IMR-90 (cell line): ENCODE measurements at regions not wholly inside any gene's neighbourhood (a gene's known extent, or its start where the extent isn't known, plus 50 kb on each side); places are given as distances from the start of the nearest gene placed in this dataset.

Source experiments
- ATAC-seq: fragments of 200-7000 bp; cut with Tn5 transposase; 2 replicates; pipeline ENCODE4 v1.9.1; 2020; ENCODE audit warnings: low read depth, mild to moderate bottlenecking, moderate library complexity
- BruUV-seq: library from RNA; stranded (reverse); fragments of 400-500 nt; replicated peaks from 2 replicates; lab custom pipeline; 2021; lab: Mats Ljungman, UMichigan
- CTCF ChIA-PET: fragments of 300-600 bp; formaldehyde crosslinking; extraction: SDS; loops from one replicate; lab custom pipeline; 2021; ENCODE audit warnings: antibody characterized with exemption; lab: Yijun Ruan, JAX
- POLR2A ChIA-PET: fragments of 300-600 bp; sonication (Branson Sonifier 250); formaldehyde crosslinking; loops from one replicate; lab custom pipeline; 2022; ENCODE audit warnings: antibody characterized with exemption; ENCODE audit not compliant: unreplicated experiment; lab: Charles Lee
- DNase-seq: peaks from one replicate; pipeline ENCODE4 v3.0.0; 2013
- H2AFZ ChIP-seq: replicated peaks from 2 replicates; pipeline ENCODE3; 2013; ENCODE audit warnings: low read length, mild to moderate bottlenecking; ENCODE audit not compliant: poor library complexity
- H2AK5ac ChIP-seq: 2 replicates; pipeline ENCODE4 v1.6.1; 2013; ENCODE audit warnings: low read depth, low read length, inconsistent platforms
- H2AK9ac ChIP-seq: replicated peaks from 2 replicates; pipeline ENCODE3; 2013; ENCODE audit warnings: mild to moderate bottlenecking, low read depth, low read length, moderate library complexity; ENCODE audit not compliant: poor library complexity
- H2BK120ac ChIP-seq: 2 replicates; pipeline ENCODE4 v1.6.1; 2013; ENCODE audit warnings: low read depth, low read length, inconsistent platforms
- H2BK15ac ChIP-seq: 3 replicates; pipeline ENCODE4 v1.6.1; 2013; ENCODE audit warnings: low read depth, low read length, inconsistent platforms
- H2BK20ac ChIP-seq: 2 replicates; pipeline ENCODE4 v1.6.1; 2013; ENCODE audit warnings: low read depth, mild to moderate bottlenecking, inconsistent platforms, low read length, moderate library complexity
- H2BK5ac ChIP-seq: 2 replicates; pipeline ENCODE4 v1.6.1; 2013; ENCODE audit warnings: mild to moderate bottlenecking, low read depth, low read length, inconsistent platforms; ENCODE audit not compliant: poor library complexity, severe bottlenecking
- H3K14ac ChIP-seq: replicated peaks from 2 replicates; pipeline ENCODE4 v1.6.1; 2013; ENCODE audit warnings: low read depth, low read length, inconsistent platforms
- H3K18ac ChIP-seq: 2 replicates; pipeline ENCODE4 v1.6.1; 2013; ENCODE audit warnings: low read depth, low read length, control low read depth
- H3K23ac ChIP-seq: 2 replicates; pipeline ENCODE4 v1.6.1; 2013; ENCODE audit warnings: low read depth, low read length, inconsistent platforms
- H3K27ac ChIP-seq: 2 replicates; pipeline ENCODE4 v1.5.1; 2013; ENCODE audit warnings: mild to moderate bottlenecking, control low read depth, low read length; ENCODE audit not compliant: insufficient read depth
- H3K27me3 ChIP-seq: 2 replicates; pipeline ENCODE4 v1.6.1; 2013; ENCODE audit warnings: low read length; ENCODE audit not compliant: control insufficient read depth, insufficient read depth
- H3K36me3 ChIP-seq: 2 replicates; pipeline ENCODE4 v1.6.1; 2013; ENCODE audit warnings: low read length, mixed read lengths; ENCODE audit not compliant: control insufficient read depth, insufficient read depth
- H3K4ac ChIP-seq: 2 replicates; pipeline ENCODE4 v1.6.1; 2013; ENCODE audit warnings: low read depth, low read length, inconsistent platforms
- H3K4me1 ChIP-seq: 2 replicates; pipeline ENCODE4 v1.6.1; 2013; ENCODE audit warnings: low read length, mixed read lengths; ENCODE audit not compliant: control insufficient read depth, insufficient read depth
- H3K4me2 ChIP-seq: 2 replicates; pipeline ENCODE4 v1.6.1; 2013; ENCODE audit warnings: low read depth, mild to moderate bottlenecking, control low read depth, low read length, moderate library complexity
- H3K4me3 ChIP-seq: 2 replicates; pipeline ENCODE4 v1.5.1; 2013; ENCODE audit warnings: low read depth, mild to moderate bottlenecking, control low read depth, low read length, moderate library complexity; ENCODE audit not compliant: insufficient read depth
- H3K56ac ChIP-seq: 2 replicates; pipeline ENCODE4 v1.6.1; 2013; ENCODE audit warnings: low read length, inconsistent platforms; ENCODE audit not compliant: insufficient read depth; ENCODE audit errors: extremely low read depth
- H3K79me1 ChIP-seq, 2 experiments: 2 replicates each; pipeline ENCODE4 v1.6.1; 2013; ENCODE audit warnings: low read length in 2 of 2, inconsistent platforms in 1 of 2, low read depth in 1 of 2
- H3K9ac ChIP-seq: 2 replicates; pipeline ENCODE4 v1.6.1; 2013; ENCODE audit warnings: low read depth, low read length, control low read depth
- H3K9me1 ChIP-seq: 2 replicates; pipeline ENCODE4 v1.6.1; 2013; ENCODE audit warnings: low read length, inconsistent platforms; ENCODE audit not compliant: insufficient read depth
- H3K9me3 ChIP-seq: 2 replicates; pipeline ENCODE4 v1.6.1; 2013; ENCODE audit warnings: low read length; ENCODE audit not compliant: control insufficient read depth, insufficient read depth
- H4K20me1 ChIP-seq: 2 replicates; pipeline ENCODE4 v1.6.1; 2013; ENCODE audit warnings: low read length, inconsistent platforms; ENCODE audit not compliant: insufficient read depth
- H4K5ac ChIP-seq: 2 replicates; pipeline ENCODE4 v1.6.1; 2013; ENCODE audit warnings: mild to moderate bottlenecking, low read depth, low read length, control low read depth
- H4K8ac ChIP-seq, 2 experiments: 2 replicates each; pipeline ENCODE4 v1.6.1; 2013; ENCODE audit warnings: low read depth in 2 of 2, low read length in 2 of 2, control low read depth in 1 of 2, inconsistent platforms in 1 of 2
- H4K91ac ChIP-seq: 2 replicates; pipeline ENCODE4 v1.6.1; 2013; ENCODE audit warnings: low read depth, low read length, inconsistent platforms; ENCODE audit not compliant: insufficient read depth
- BHLHE40 ChIP-seq: fragments of 150-350 bp; IDR thresholded peaks from 2 replicates; pipeline ENCODE4 v1.6.1; 2016; ENCODE audit warnings: mild to moderate bottlenecking, low read depth, low read length
- CEBPB ChIP-seq: IDR thresholded peaks from 2 replicates; pipeline ENCODE4 v1.6.1; 2012; ENCODE audit warnings: low read depth, low read length, improper control_type of control experiment
- CHD1 ChIP-seq: IDR thresholded peaks from 2 replicates; pipeline ENCODE4 v1.6.1; 2012; ENCODE audit warnings: low read depth, low read length, improper control_type of control experiment
- ELK1 ChIP-seq: fragments of 150-350 bp; IDR thresholded peaks from 2 replicates; pipeline ENCODE4 v1.6.1; 2016; ENCODE audit warnings: low read depth, mild to moderate bottlenecking, low read length, moderate library complexity, borderline replicate concordance
- FOS ChIP-seq: fragments of 150-350 bp; IDR thresholded peaks from 2 replicates; pipeline ENCODE4 v1.6.1; 2016; ENCODE audit warnings: low read depth, low read length
- MAZ ChIP-seq: IDR thresholded peaks from 2 replicates; pipeline ENCODE4 v1.6.1; 2012; ENCODE audit warnings: low read depth, mild to moderate bottlenecking, low read length, improper control_type of control experiment, moderate library complexity, borderline replicate concordance
- MXI1 ChIP-seq: IDR thresholded peaks from 2 replicates; pipeline ENCODE4 v1.6.1; 2012; ENCODE audit warnings: low read depth, mild to moderate bottlenecking, low read length, moderate library complexity, borderline replicate concordance
- NFE2L2 ChIP-seq: fragments of 150-350 bp; IDR thresholded peaks from 2 replicates; pipeline ENCODE4 v1.6.1; 2016; ENCODE audit warnings: low read depth, mild to moderate bottlenecking, low read length
- RAD21 ChIP-seq: IDR thresholded peaks from 2 replicates; pipeline ENCODE4 v1.6.1; 2012; ENCODE audit warnings: low read length, improper control_type of control experiment
- RCOR1 ChIP-seq: IDR thresholded peaks from 2 replicates; pipeline ENCODE4 v1.6.1; 2012; ENCODE audit warnings: mild to moderate bottlenecking, low read length, improper control_type of control experiment; ENCODE audit not compliant: insufficient replicate concordance
- RFX5 ChIP-seq: IDR thresholded peaks from 2 replicates; pipeline ENCODE4 v1.8.0; 2012; ENCODE audit warnings: low read depth, mild to moderate bottlenecking, low read length, moderate library complexity
- USF2 ChIP-seq: fragments of 150-350 bp; IDR thresholded peaks from 2 replicates; pipeline ENCODE4 v1.6.1; 2017; ENCODE audit warnings: mild to moderate bottlenecking, antibody characterized with exemption, low read length, low read depth
- WGBS, 2 experiments: methylation state at CpG; one replicate each; pipeline versions ENCODE4 v1.1.5 to v1.1.7; 2013; ENCODE audit warnings: missing lambda C conversion rate in 2 of 2; ENCODE audit not compliant: insufficient read length in 1 of 2; ENCODE audit errors: extremely low coverage in 2 of 2; 5-methylcytosine and 5-hydroxymethylcytosine counted together
- dilution Hi-C: fragments of 300-500 bp; cut with HindIII; formaldehyde crosslinking; loops from one replicate; pipeline ENCODE4 v1.14.3; 2018; ENCODE audit warnings: low sequenced_read_pairs; ENCODE audit not compliant: unreplicated experiment
- in situ Hi-C: fragments of 300-500 bp; cut with MboI; formaldehyde crosslinking; loops from 3 replicates; pipeline ENCODE4 v1.14.3; 2019; ENCODE audit warnings: low sequenced_read_pairs, inconsistent platforms, mixed read lengths
- intact Hi-C: fragments of 100-400 bp; cut with micrococcal nuclease; formaldehyde crosslinking; loops from 2 replicates; pipeline ENCODE4 v1.10.0; 2022

- Histone ChIP-seq H3K56ac (no peak overlapping the region), H3K9me3 (no peaks in the 10 kb centered on the region), H3K4me3 (no peak overlapping the region), H3K36me3 (no peaks in the 10 kb centered on the region), H3K18ac (no peak overlapping the region), H3K27me3 (no peaks in the 10 kb centered on the region), H2AK9ac (no peak overlapping the region), H3K4me1 (peaks cover 7% of the 10 kb centered on the region), H4K5ac (no peak overlapping the region), H4K8ac (no peak overlapping the region), H4K20me1 (no peaks in the 10 kb centered on the region), H2BK5ac (no peak overlapping the region), H4K91ac (no peak overlapping the region), H2AFZ (no peak overlapping the region), H2BK20ac (no peak overlapping the region), H3K23ac (no peak overlapping the region), H2BK15ac (no peak overlapping the region), H3K9ac (no peak overlapping the region), H3K79me1 (peaks cover 2 to 12% of the 10 kb centered on the region in 2 experiments; a peak in 3 of 4 replicates), H3K9me1 (0 out of 2 replicates have a peak, but pooled peaks cover under 1% of the 10 kb centered on the region), H3K4me2 (no peak overlapping the region), H3K14ac (no peak overlapping the region), H3K4ac (no peak overlapping the region), H2AK5ac (peak overlapping the region; percentile 43; the same call in 1 of the 2 replicates), H2BK120ac (no peak overlapping the region), H3K27ac (no peak overlapping the region)
- no peak for DNase-seq
- 62% methylated on average over 3 of the region's 5 CpGs; no CpG with 5 or more reads in 1 of the 2 experiments for WGBS, 2 experiments
- ATAC-seq, result no peak
- no peak for TF ChIP-seq BHLHE40
- no peak for TF ChIP-seq CEBPB
- no peak for TF ChIP-seq CHD1
- no peak for TF ChIP-seq RFX5
- TF ChIP-seq USF2, result no peak
- TF ChIP-seq RAD21, result no peak
- TF ChIP-seq MXI1, result no peak
- TF ChIP-seq ELK1, result no peak
- no peak for TF ChIP-seq FOS
- TF ChIP-seq NFE2L2, result no peak
- TF ChIP-seq RCOR1, result no peak
- TF ChIP-seq MAZ, result no peak
- dilution Hi-C loops (no loop called here), in situ Hi-C loops (no loop called here), intact Hi-C loops (no loop called here)
- POLR2A ChIA-PET, result no interaction called here
- CTCF ChIA-PET, result no interaction called here
- no TSS peak for BruUV-seq
Measured at GRCh38 chr14:76965232-76965631, 63.3 kb downstream of the IRF2BPL start.
